HEK293T (cell line): ENCODE measurements at regions not wholly inside any gene's neighbourhood (a gene's known extent, or its start where the extent isn't known, plus 50 kb on each side); places are given as distances from the start of the nearest gene placed in this dataset.

Experiments
- ARNT ChIP-seq: fragments of 450-650 bp; IDR thresholded peaks from 2 replicates; pipeline ENCODE4 v1.6.1; 2017; ENCODE audit warnings: mild to moderate bottlenecking
- BHLHE40 ChIP-seq: fragments of 450-650 bp; IDR thresholded peaks from 2 replicates; pipeline ENCODE4 v1.6.1; 2016; ENCODE audit warnings: mild to moderate bottlenecking, moderate library complexity, borderline replicate concordance
- CTBP1 ChIP-seq: fragments of 450-650 bp; IDR thresholded peaks from 2 replicates; pipeline ENCODE4 v1.6.1; 2016; ENCODE audit warnings: borderline replicate concordance
- ELF4 ChIP-seq: fragments of 450-650 bp; IDR thresholded peaks from 2 replicates; pipeline ENCODE4 v1.6.1; 2017; ENCODE audit warnings: antibody characterized with exemption
- FOXA1 ChIP-seq: fragments of 450-650 bp; IDR thresholded peaks from 2 replicates; pipeline ENCODE4 v1.6.1; 2016; ENCODE audit warnings: mild to moderate bottlenecking
- FOXM1 ChIP-seq: fragments of 450-650 bp; IDR thresholded peaks from 2 replicates; pipeline ENCODE4 v1.6.1; 2017; ENCODE audit warnings: mild to moderate bottlenecking, borderline replicate concordance
- HDGF ChIP-seq: fragments of 450-650 bp; IDR thresholded peaks from 2 replicates; pipeline ENCODE4 v1.6.1; 2017; ENCODE audit warnings: antibody characterized with exemption, borderline replicate concordance
- L3MBTL2 ChIP-seq: fragments of 450-650 bp; conservative IDR thresholded peaks from 2 replicates; pipeline ENCODE4 v1.6.1; 2016; ENCODE audit warnings: mild to moderate bottlenecking
- LEF1 ChIP-seq: fragments of 450-650 bp; IDR thresholded peaks from 2 replicates; pipeline ENCODE4 v1.6.1; 2017; ENCODE audit warnings: mild to moderate bottlenecking, borderline replicate concordance
- NFRKB ChIP-seq: fragments of 450-650 bp; IDR thresholded peaks from 2 replicates; pipeline ENCODE4 v1.6.1; 2016; ENCODE audit warnings: mild to moderate bottlenecking, moderate library complexity
- PKNOX1 ChIP-seq: fragments of 450-650 bp; IDR thresholded peaks from 2 replicates; pipeline ENCODE4 v1.6.1; 2016
- SP1 ChIP-seq: fragments of 450-650 bp; IDR thresholded peaks from 2 replicates; pipeline ENCODE4 v1.6.1; 2017
- SUZ12 ChIP-seq: fragments of 450-650 bp; IDR thresholded peaks from 2 replicates; pipeline ENCODE4 v1.6.1; 2016; ENCODE audit warnings: mild to moderate bottlenecking
- TARDBP ChIP-seq: fragments of 450-650 bp; IDR thresholded peaks from 2 replicates; pipeline ENCODE4 v1.6.1; 2016

DNA sequence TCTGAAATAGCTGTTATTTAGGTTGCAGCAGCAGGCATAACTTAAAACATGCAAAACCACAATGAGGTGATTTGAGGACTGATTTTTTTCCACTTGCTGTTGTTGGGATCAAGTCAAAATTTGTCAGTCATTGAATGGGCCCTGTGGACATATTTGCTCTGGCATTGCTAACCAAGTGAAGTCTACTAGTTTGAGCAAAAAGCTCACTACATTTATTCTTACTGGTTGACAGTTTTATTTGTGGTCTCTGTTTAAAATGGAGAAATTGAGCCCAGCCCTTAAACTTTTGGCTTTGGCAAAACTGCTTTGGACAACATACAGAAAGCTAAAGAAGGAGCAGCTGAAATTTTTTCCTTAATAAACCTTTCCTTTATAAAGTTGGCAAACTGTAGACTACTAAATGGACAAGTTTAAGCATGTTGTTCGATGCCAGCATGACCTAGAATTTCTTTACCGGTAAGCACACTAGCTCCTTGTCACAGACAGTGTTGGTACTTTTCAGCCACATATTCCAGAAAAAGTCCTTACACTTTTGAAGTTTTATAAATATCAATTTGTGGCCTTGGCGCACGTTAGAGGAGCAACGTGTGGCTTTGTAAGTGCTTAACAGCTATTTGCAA, 234.6 kb downstream of the USP25 start:
- TF ChIP-seq PKNOX1 (no peak), L3MBTL2 (no peak), SP1 (no peak), TARDBP (no peak), HDGF (no peak), FOXM1 (no peak), BHLHE40 (no peak), SUZ12 (no peak), NFRKB (no peak), FOXA1 (no peak), ARNT (no peak), ELF4 (no peak), CTBP1 (no peak), LEF1 (no peak)
